Right lobe of liver (tissue), 4 donors: ENCODE measurements at regions not wholly inside any gene's neighbourhood (a gene's known extent, or its start where the extent isn't known, plus 50 kb on each side); places are given as distances from the start of the nearest gene placed in this dataset.

Source experiments
- CTCF ChIP-seq, 4 donors: fragments of 200-600 bp in 3 of 4; fragments of 450-650 bp in 1 of 4; IDR thresholded peaks; one replicate each; pipeline versions ENCODE4 v1.5.1 to v1.8.0; 2016 to 2022; ENCODE audit warnings: antibody characterized with exemption in 4 of 4, mild to moderate bottlenecking in 2 of 4
- POLR2A ChIP-seq: fragments of 450-650 bp; IDR thresholded peaks from one replicate; pipeline ENCODE4 v1.6.1; 2017; ENCODE audit warnings: antibody characterized with exemption, mild to moderate bottlenecking
- donor health status: DM: no; HTN: no; CAD: no.
- donor health status: DM: no; HTN: no; CAD: no.
- donor health status: DM: no; HTN: yes; CAD: no.

DNA sequence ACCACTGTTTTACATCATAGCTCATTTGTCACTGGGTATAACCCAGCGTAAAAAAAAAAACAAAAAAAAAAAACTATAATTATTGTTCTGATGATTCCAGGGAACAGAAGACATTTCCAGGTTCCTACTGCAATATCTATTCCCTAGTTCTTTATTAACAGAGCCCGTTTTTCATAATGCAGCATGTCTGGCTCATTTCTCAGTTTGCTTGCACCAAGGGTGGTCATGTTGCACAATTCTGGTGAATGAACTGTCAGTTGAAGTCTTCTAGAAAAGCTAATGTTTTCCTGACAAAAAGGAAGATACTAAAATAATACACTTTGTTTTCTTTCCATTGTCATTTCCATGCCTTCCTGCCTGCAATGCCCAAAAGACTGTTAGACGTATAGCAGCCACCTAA, 180.1 kb downstream of the RDH14 start:
- TF ChIP-seq CTCF (IDR thresholded peaks at IDR 0.05) (no peak), POLR2A (no peak)
